ENCODE measurements at regions not wholly inside any gene's neighbourhood (a gene's known extent, or its start where the extent isn't known, plus 50 kb on each side); places are given as distances from the start of the nearest gene placed in this dataset.
A peak's percentile ranks its signal among the peaks of the same experiment; 100 is the strongest.

DNA sequence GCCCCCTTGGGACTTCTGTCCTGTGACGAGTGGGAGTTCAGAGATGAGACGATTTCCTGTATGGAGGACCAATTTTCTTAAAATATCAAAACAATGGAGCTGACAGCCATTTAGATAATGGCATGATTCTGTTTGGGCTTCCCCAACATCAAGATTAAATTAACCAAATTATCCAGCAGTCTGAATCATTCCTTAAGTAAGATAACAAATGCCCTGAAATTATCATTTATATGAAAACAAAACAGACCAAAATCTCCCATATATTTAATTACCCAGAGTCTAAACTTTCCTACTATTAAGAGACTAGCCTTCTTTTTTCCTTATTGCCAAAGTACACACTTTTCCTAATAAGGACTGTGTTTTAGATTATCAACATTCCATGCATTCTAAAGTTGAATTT is 550.1 kb upstream of the PSMD7 start:
- no peak for DNase-seq (ENCODE audit: low read depth)

DNA sequence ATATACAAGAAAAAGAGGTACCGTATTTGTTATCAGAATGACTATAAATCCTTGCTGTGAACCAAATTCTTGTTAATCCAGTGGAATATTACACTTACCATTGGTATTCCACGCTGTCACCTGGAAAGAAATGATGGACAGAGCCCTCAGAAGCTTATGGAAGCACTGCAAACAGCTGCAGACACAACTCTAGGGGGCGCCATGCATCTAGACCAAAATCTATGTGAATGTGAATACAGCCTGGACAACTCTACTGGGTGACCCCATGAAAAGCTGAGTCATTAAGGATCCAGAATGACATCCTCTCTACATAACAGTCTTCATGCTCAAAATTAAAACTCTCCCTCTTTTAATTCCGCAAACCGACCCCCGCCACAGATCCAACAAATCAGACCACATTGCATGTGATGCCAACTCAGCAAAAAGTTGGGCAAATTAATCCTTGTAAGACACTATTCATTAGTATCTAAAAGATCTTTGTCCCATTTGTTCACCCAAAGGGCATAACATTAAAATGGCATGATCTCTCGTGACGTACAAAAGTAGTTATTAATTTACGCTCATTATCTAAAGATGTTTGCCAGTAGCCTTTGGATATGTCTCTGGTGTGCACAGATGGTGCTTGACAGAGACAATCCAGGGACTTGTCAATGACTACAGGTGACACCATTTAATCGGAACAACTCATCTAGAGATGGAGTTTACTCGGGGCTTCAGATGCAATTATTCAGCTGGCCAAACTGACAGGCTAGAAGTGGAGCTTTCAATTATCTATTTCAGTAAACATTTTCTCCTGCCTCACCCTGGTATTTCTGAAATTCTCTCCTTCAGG is 552.7 kb upstream of the PSMD7 start:
- H3K36me3 ChIP-seq (ENCODE audit: control insufficient read depth, insufficient read depth, low read length): no peaks in the 10 kb centered on the region
- FAIRE-seq (no peak), DNase-seq (ENCODE audit: low read depth) (no peak)
- TF ChIP-seq CTCF (IDR thresholded peaks at IDR 0.05; ENCODE audit: insufficient read depth, low read length, severe bottlenecking): no peak
- H3K4me3 ChIP-seq (ENCODE audit: low read depth, low read length): no peak overlapping the region
- H3K27me3 ChIP-seq (ENCODE audit: control insufficient read depth, insufficient read depth, low read length): no peaks in the 10 kb centered on the region

More for the DNA sequence above, 550.1 kb upstream of the PSMD7 start:
- no peak for TF ChIP-seq CTCF (IDR thresholded peaks at IDR 0.05; ENCODE audit: insufficient read depth, low read length, severe bottlenecking)
- FAIRE-seq: no peak
- Histone ChIP-seq H3K36me3 (ENCODE audit: control insufficient read depth, insufficient read depth, low read length) (no peaks in the 10 kb centered on the region), H3K27me3 (ENCODE audit: control insufficient read depth, insufficient read depth, low read length) (no peaks in the 10 kb centered on the region), H3K4me3 (ENCODE audit: low read depth, low read length) (no peak overlapping the region)

- DNase-seq (ENCODE audit: low read depth) (peak; percentile 69), FAIRE-seq (peak; percentile 43)
- no peak for TF ChIP-seq CTCF (IDR thresholded peaks at IDR 0.05; ENCODE audit: insufficient read depth, low read length, severe bottlenecking)
Observed at GRCh38 chr16:73739049-73739769, 557.4 kb upstream of the PSMD7 start.

GRCh38 chr16:73738266-73738665 is 558.3 kb upstream of the PSMD7 start:
- TF ChIP-seq CTCF (IDR thresholded peaks at IDR 0.05; ENCODE audit: insufficient read depth, low read length, severe bottlenecking): no peak
- Histone ChIP-seq H3K36me3 (ENCODE audit: control insufficient read depth, insufficient read depth, low read length) (no peaks in the 10 kb centered on the region), H3K27me3 (ENCODE audit: control insufficient read depth, insufficient read depth, low read length) (no peaks in the 10 kb centered on the region), H3K4me3 (ENCODE audit: low read depth, low read length) (no peak overlapping the region)
- DNase-seq (ENCODE audit: low read depth): no peak
- FAIRE-seq: no peak

More at GRCh38 chr16:73739049-73739769, 557.4 kb upstream of the PSMD7 start:
- Histone ChIP-seq H3K4me3 (ENCODE audit: low read depth, low read length) (no peak overlapping the region), H3K36me3 (ENCODE audit: control insufficient read depth, insufficient read depth, low read length) (no peaks in the 10 kb centered on the region), H3K27me3 (ENCODE audit: control insufficient read depth, insufficient read depth, low read length) (no peaks in the 10 kb centered on the region)

DNA sequence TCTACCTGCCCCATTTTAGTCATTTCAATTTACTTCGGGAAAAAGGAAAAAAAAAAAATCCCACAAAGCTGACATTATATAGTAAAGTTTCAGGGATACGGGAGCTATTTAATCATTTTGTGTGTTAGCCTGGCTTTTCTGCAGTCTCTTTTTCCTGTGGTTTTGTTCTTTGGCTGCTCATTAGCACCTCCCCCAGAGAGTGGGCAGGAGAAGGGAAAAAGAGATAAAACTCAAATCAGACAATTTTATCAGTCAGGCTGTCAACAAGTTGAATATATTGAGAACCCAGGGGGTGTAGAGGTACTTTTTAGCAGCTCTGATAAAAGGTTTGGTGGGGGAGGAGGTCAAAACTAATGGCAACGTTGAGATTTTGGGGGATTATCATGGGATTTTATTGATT is 559.0 kb upstream of the PSMD7 start:
- no peaks in the 10 kb centered on the region for H3K36me3 ChIP-seq (ENCODE audit: control insufficient read depth, insufficient read depth, low read length)
- H3K4me3 ChIP-seq (ENCODE audit: low read depth, low read length): no peak overlapping the region
- FAIRE-seq (no peak), DNase-seq (ENCODE audit: low read depth) (no peak)
- no peaks in the 10 kb centered on the region for H3K27me3 ChIP-seq (ENCODE audit: control insufficient read depth, insufficient read depth, low read length)
- no peak for TF ChIP-seq CTCF (IDR thresholded peaks at IDR 0.05; ENCODE audit: insufficient read depth, low read length, severe bottlenecking)
